ENCODE measurements at regions not wholly inside any gene's neighbourhood (a gene's known extent, or its start where the extent isn't known, plus 50 kb on each side); places are given as distances from the start of the nearest gene placed in this dataset.
A peak's percentile ranks its signal among the peaks of the same experiment; 100 is the strongest.

DNA sequence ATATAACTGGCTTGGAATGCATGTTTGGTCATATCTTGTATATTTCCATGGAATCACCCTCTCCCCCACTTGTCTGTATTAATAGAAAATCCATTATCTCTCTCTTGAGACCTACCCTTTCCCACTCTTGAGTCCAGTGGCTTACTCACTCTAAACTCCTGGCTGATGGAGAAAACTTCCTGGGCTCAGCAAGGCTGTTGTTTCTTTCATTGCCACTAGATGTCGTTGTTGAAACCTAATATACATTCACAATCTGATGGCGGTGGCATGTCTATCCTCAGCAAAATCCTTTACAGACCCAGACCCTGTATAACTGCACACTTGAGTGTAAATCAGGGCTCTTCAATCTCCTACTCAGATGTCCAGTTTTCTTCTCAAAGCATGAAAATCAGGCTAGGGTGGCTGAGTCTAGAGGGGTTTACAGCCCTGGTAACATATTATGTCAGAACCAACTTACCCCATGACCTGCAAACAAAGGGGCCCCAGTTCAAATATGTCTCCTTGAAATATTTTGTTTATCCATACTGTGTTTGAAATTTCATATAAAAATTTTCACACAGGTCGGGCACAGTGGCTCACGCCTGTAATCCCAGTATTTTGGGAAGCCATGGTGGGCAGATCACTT is 70.0 kb upstream of the FAM241A start:
- TF ChIP-seq CTCF (IDR thresholded peaks at IDR 0.05): peak; percentile 50 to 74 (median 56)
- no peak for TF ChIP-seq POLR2A (IDR thresholded peaks at IDR 0.05)
